ENCODE measurements at regions not wholly inside any gene's neighbourhood (a gene's known extent, or its start where the extent isn't known, plus 50 kb on each side); places are given as distances from the start of the nearest gene placed in this dataset.

DNA sequence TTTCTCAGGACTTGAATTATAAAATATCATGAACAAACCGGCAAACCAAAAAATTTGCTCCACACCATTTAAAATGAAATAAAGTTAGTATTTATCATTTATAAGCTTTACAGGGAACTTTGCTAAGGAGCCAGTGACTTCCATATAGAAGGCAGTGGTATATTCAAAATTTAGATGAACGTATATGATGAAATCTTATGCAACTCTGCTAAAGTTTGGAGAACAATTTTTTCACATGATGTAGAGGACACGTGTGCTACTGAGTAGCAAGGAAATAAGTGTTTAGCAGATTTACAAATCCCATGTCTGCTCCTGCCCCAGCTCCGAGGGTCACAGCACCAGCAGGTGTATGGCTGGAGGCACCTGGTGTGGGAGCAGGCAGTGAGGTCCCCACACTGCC, 70.8 kb upstream of the IFNG-AS1 start:
- in situ Hi-C loops (cut with HindIII; ENCODE audit: low sequenced_read_pairs) = no loop called here
- DNase-seq (ENCODE audit: low read depth) = no peak
- TF ChIP-seq, protein P1, sequence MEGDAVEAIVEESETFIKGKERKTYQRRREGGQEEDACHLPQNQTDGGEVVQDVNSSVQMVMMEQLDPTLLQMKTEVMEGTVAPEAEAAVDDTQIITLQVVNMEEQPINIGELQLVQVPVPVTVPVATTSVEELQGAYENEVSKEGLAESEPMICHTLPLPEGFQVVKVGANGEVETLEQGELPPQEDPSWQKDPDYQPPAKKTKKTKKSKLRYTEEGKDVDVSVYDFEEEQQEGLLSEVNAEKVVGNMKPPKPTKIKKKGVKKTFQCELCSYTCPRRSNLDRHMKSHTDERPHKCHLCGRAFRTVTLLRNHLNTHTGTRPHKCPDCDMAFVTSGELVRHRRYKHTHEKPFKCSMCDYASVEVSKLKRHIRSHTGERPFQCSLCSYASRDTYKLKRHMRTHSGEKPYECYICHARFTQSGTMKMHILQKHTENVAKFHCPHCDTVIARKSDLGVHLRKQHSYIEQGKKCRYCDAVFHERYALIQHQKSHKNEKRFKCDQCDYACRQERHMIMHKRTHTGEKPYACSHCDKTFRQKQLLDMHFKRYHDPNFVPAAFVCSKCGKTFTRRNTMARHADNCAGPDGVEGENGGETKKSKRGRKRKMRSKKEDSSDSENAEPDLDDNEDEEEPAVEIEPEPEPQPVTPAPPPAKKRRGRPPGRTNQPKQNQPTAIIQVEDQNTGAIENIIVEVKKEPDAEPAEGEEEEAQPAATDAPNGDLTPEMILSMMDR (IDR thresholded peaks at IDR 0.05; ENCODE audit: low read depth, low read length, missing control alignments) = no peak
- H3K4me3 ChIP-seq (ENCODE audit: low read depth, low read length) = no peak overlapping the region

DNA sequence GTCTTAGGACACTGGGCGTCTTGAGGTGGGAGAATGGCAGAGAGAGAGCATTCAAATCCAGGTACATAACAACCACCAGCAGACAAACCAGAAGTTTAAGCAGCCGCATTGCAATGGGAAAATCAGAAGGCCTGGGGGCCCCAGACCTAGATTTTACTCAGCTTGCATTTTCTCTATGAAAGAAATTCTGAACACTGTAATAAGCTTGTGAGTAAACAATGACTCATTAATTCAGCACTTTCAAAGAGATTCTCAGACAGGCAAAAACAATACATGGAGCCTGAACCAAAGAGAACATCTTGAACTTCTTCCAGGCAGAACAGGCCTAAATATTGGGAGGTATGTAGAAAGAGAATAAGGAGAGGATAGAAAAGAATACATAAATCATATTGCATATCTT, 69.8 kb upstream of the IFNG-AS1 start:
- in situ Hi-C loops (cut with HindIII; ENCODE audit: low sequenced_read_pairs) = no loop called here
- H3K4me3 ChIP-seq (ENCODE audit: low read depth, low read length) = no peak overlapping the region
- DNase-seq (ENCODE audit: low read depth) = no peak
- TF ChIP-seq, protein P1 (IDR thresholded peaks at IDR 0.05; ENCODE audit: low read depth, low read length, missing control alignments) = no peak

DNA sequence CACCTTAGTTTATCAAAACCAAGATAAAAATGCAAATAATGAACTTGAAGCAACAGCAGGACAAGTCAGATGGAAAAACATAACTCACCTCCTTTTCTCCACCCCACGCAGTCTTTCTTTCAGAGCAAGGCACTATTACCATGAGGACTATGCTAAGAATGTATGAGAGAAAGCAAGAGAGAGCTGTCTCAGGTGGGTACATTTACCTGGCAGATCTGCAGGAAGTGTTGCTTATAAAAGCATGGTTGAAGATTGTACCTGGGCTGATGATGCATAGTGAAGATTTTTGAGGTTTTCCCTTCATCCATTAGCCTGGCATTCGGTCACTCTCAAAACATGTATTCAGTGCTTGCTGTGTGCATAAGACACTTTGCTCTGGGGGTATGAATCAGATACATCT, 68.8 kb upstream of the IFNG-AS1 start:
- no peak overlapping the region for H3K4me3 ChIP-seq (ENCODE audit: low read depth, low read length)
- TF ChIP-seq, protein P1 (IDR thresholded peaks at IDR 0.05; ENCODE audit: low read depth, low read length, missing control alignments) = no peak
- in situ Hi-C loops (cut with HindIII; ENCODE audit: low sequenced_read_pairs) = no loop called here
- no peak for DNase-seq (ENCODE audit: low read depth)

DNA sequence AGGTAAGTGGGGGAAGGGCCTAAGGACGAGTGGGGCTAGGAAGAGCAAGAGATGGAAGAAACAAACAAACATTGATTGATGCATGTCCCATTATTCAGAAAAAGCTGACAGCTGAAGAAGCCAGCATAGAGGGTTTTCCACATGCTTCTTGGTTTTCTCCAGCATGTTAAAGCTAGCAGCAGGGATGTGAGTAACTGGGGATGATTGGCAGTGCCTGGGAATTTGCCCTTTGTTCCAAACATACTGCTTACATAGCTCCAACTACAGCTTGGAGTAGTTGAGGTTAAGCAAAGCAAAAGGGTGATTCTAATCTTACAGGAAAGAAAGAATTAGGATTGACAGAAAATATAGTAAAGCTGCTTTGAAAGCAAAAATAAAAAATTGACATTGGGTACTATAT, 68.0 kb upstream of the IFNG-AS1 start:
- in situ Hi-C loops (cut with HindIII; ENCODE audit: low sequenced_read_pairs) = no loop called here
- DNase-seq (ENCODE audit: low read depth) = no peak
- TF ChIP-seq, protein P1 (IDR thresholded peaks at IDR 0.05; ENCODE audit: low read depth, low read length, missing control alignments) = no peak
- no peak overlapping the region for H3K4me3 ChIP-seq (ENCODE audit: low read depth, low read length)

DNA sequence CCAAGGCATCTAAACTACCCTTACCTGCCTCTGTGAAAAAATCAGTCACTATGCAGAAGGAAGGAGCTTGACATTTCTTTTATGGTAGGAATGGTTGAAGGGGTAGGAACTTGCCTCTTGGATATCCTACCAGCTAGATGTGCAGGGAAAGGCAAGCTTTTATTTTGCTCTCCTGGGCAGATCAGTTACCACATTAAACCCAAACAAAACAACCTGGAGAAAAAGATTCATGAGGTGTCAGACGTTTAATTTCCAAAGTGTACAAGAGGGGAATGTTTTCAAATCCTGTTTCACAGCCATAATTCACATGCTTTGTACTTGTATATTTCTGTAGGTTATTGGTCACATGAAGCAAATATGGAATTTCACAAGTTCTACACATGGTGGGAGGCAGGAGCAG, 67.0 kb upstream of the IFNG-AS1 start:
- in situ Hi-C loops (cut with HindIII; ENCODE audit: low sequenced_read_pairs) = no loop called here
- no peak for DNase-seq (ENCODE audit: low read depth)
- TF ChIP-seq, protein P1 (IDR thresholded peaks at IDR 0.05; ENCODE audit: low read depth, low read length, missing control alignments) = no peak
- no peak overlapping the region for H3K4me3 ChIP-seq (ENCODE audit: low read depth, low read length)

DNA sequence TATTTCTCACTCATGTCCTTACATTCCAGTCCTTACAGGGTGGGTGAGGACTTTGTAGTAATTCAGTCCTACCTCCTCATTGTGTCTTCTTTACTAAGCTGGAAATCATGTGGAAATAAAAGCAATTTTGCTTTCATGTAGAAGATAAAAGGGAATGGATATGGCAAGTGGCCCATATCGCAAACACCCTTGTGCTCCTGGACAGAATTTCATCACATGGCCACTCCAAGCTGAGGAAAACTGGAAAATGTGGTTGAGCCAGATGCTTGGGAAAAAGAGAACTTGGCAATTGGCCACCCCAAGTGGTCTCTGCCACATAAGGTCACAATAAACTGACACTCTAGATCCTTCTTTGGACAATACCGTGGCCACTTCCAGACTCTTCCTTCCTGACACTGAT, 64.2 kb upstream of the IFNG-AS1 start:
- H3K4me3 ChIP-seq (ENCODE audit: low read depth, low read length) = no peak overlapping the region
- in situ Hi-C loops (cut with HindIII; ENCODE audit: low sequenced_read_pairs) = no loop called here
- TF ChIP-seq, protein P1 (IDR thresholded peaks at IDR 0.05; ENCODE audit: low read depth, low read length, missing control alignments) = no peak
- DNase-seq (ENCODE audit: low read depth) = peak; percentile 37

DNA sequence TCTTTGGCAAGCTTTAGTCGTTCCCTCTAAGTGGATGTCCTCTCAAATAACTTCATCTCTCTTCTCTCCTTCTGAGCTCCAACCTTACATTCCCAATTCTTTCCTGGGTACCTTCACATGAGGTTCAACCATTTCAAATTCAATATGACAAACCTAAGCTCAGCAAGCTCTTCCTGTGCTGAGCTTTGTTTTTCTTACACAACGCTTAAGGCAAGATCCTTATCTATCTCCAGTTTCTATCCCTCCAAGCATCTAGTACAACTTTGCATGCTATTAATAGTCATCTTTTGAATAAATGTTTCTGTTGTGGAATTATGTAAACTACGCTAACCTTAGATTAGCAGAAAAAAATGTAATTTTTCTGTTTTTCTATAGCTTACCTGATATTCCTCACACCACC, 63.7 kb upstream of the IFNG-AS1 start:
- TF ChIP-seq, protein P1 (IDR thresholded peaks at IDR 0.05; ENCODE audit: low read depth, low read length, missing control alignments) = no peak
- no peak overlapping the region for H3K4me3 ChIP-seq (ENCODE audit: low read depth, low read length)
- DNase-seq (ENCODE audit: low read depth) = no peak
- in situ Hi-C loops (cut with HindIII; ENCODE audit: low sequenced_read_pairs) = no loop called here

Data from astrocyte of the cerebellum (primary cell).